Esophagus squamous epithelium (tissue), 5 donors: ENCODE measurements at regions not wholly inside any gene's neighbourhood (a gene's known extent, or its start where the extent isn't known, plus 50 kb on each side); places are given as distances from the start of the nearest gene placed in this dataset.

ENCODE experiments used
- DNase-seq: peaks from one replicate; lab custom pipeline; 2025; lab: John Stamatoyannopoulos, UW
- H3K27ac ChIP-seq, 4 donors: fragments of 200-600 bp; sonication (generic); one replicate each; pipeline ENCODE4 v1.5.1; 2016 to 2019; ENCODE audit warnings: mild to moderate bottlenecking in 1 of 4
- H3K27me3 ChIP-seq, 4 donors: fragments of 200-600 bp; sonication (generic); 1 replicate in 3 of 4; 2 replicates in 1 of 4; pipeline versions ENCODE4 v1.5.1 to v1.6.0; 2017 to 2021; ENCODE audit warnings: antibody characterized with exemption in 1 of 4
- H3K36me3 ChIP-seq, 3 donors: fragments of 200-600 bp; sonication (generic); one replicate each; pipeline ENCODE4 v1.5.1; 2016 to 2019
- H3K4me1 ChIP-seq, 3 donors: fragments of 200-600 bp; sonication (generic); one replicate each; pipeline ENCODE4 v1.5.1; 2017 to 2019
- H3K4me3 ChIP-seq, 4 donors: fragments of 200-600 bp; sonication (generic); 1 replicate in 3 of 4; 2 replicates in 1 of 4; pipeline ENCODE4 v1.5.1; 2016 to 2019; ENCODE audit warnings: mild to moderate bottlenecking in 2 of 4, moderate library complexity in 1 of 4
- H3K9me3 ChIP-seq, 3 donors: fragments of 200-600 bp; sonication (generic); one replicate each; pipeline ENCODE4 v1.5.1; 2016 to 2019
- CTCF ChIP-seq, 6 experiments: fragments of 450-650 bp in 4 of 6; fragments of 200-600 bp in 2 of 6; sonication (generic) in 2 of 6; IDR thresholded peaks; one replicate each; pipeline ENCODE4 v1.5.1; 2016 to 2019; ENCODE audit warnings: antibody characterized with exemption in 6 of 6, mild to moderate bottlenecking in 4 of 6, moderate library complexity in 4 of 6
- POLR2A ChIP-seq, 4 donors: fragments of 450-650 bp; IDR thresholded peaks; one replicate each; pipeline ENCODE4 v1.6.1; 2017; ENCODE audit warnings: antibody characterized with exemption in 4 of 4, mild to moderate bottlenecking in 4 of 4, moderate library complexity in 3 of 4
- WGBS, 2 donors: methylation state at CpG; one replicate each; pipeline ENCODE4 v1.1.5; 2018; 5-methylcytosine and 5-hydroxymethylcytosine counted together
- intact Hi-C: fragments of 100-400 bp; cut with DNase I; formaldehyde crosslinking; loops from one replicate; pipeline ENCODE4 v1.15.0; 2022
- donor health status: DM: yes; HTN: yes; CAD: no.

- H3K9me3 ChIP-seq: no peaks in the 10 kb centered on the region
- H3K4me3 ChIP-seq: no peak overlapping the region
- no peaks in the 10 kb centered on the region for H3K36me3 ChIP-seq
- intact Hi-C loops: no loop called here
- no peak for DNase-seq
- H3K27me3 ChIP-seq: no peaks in the 10 kb centered on the region
- H3K4me1 ChIP-seq: no peaks in the 10 kb centered on the region
- WGBS, 2 donors: 90 to 94% methylated on average over 2 of the region's 2 CpGs
- no peak for TF ChIP-seq POLR2A (IDR thresholded peaks at IDR 0.05)
- TF ChIP-seq CTCF (IDR thresholded peaks at IDR 0.05): no peak
- H3K27ac ChIP-seq: no peak overlapping the region
These were observed 161.6 kb downstream of the IL15 start for GRCh38 chr4:141797966-141798365.

- H3K4me3 ChIP-seq: no peak overlapping the region
- no peaks in the 10 kb centered on the region for H3K27me3 ChIP-seq
- no peaks in the 10 kb centered on the region for H3K9me3 ChIP-seq
- no peaks in the 10 kb centered on the region for H3K4me1 ChIP-seq
- WGBS, 2 donors: 57 to 74% methylated on average over 3 of the region's 3 CpGs
- no peaks in the 10 kb centered on the region for H3K36me3 ChIP-seq
- intact Hi-C loops: no loop called here
- H3K27ac ChIP-seq: no peak overlapping the region
- TF ChIP-seq POLR2A (IDR thresholded peaks at IDR 0.05) (no peak), CTCF (IDR thresholded peaks at IDR 0.05) (no peak)
- no peak for DNase-seq
These were observed 165.2 kb downstream of the IL15 start for GRCh38 chr4:141801558-141801957.

GRCh38 chr4:141802333-141802732 is 165.9 kb downstream of the IL15 start:
- no peaks in the 10 kb centered on the region for H3K4me1 ChIP-seq
- 63 to 78% methylated on average over 1 of the region's 1 CpG for WGBS, 2 donors
- TF ChIP-seq CTCF (IDR thresholded peaks at IDR 0.05) (no peak), POLR2A (IDR thresholded peaks at IDR 0.05) (no peak)
- H3K4me3 ChIP-seq: no peak overlapping the region
- H3K9me3 ChIP-seq: no peaks in the 10 kb centered on the region
- H3K27me3 ChIP-seq: no peaks in the 10 kb centered on the region
- H3K27ac ChIP-seq: no peak overlapping the region
- intact Hi-C loops: no loop called here
- no peak for DNase-seq
- H3K36me3 ChIP-seq: no peaks in the 10 kb centered on the region

GRCh38 chr4:141804836-141805235 is 168.5 kb downstream of the IL15 start:
- Histone ChIP-seq H3K27ac (no peak overlapping the region), H3K4me1 (no peaks in the 10 kb centered on the region), H3K9me3 (no peaks in the 10 kb centered on the region), H3K36me3 (no peaks in the 10 kb centered on the region), H3K27me3 (no peaks in the 10 kb centered on the region), H3K4me3 (no peak overlapping the region)
- DNase-seq: no peak
- intact Hi-C loops: no loop called here
- TF ChIP-seq CTCF (IDR thresholded peaks at IDR 0.05) (no peak), POLR2A (IDR thresholded peaks at IDR 0.05) (no peak)
- WGBS, 2 donors: 83 to 95% methylated on average over 1 of the region's 1 CpG

GRCh38 chr4:141807103-141807891 is 170.9 kb downstream of the IL15 start:
- Histone ChIP-seq H3K36me3 (no peaks in the 10 kb centered on the region), H3K4me3 (no peak overlapping the region), H3K9me3 (no peaks in the 10 kb centered on the region), H3K27ac (no peak overlapping the region), H3K4me1 (no peaks in the 10 kb centered on the region), H3K27me3 (no peaks in the 10 kb centered on the region)
- intact Hi-C loops: no loop called here
- 70 to 71% methylated on average over 4 of the region's 4 CpGs for WGBS, 2 donors
- no peak for DNase-seq
- TF ChIP-seq POLR2A (IDR thresholded peaks at IDR 0.05) (no peak), CTCF (IDR thresholded peaks at IDR 0.05) (no peak)
